ENCODE measurements at regions not wholly inside any gene's neighbourhood (a gene's known extent, or its start where the extent isn't known, plus 50 kb on each side); places are given as distances from the start of the nearest gene placed in this dataset.

DNA sequence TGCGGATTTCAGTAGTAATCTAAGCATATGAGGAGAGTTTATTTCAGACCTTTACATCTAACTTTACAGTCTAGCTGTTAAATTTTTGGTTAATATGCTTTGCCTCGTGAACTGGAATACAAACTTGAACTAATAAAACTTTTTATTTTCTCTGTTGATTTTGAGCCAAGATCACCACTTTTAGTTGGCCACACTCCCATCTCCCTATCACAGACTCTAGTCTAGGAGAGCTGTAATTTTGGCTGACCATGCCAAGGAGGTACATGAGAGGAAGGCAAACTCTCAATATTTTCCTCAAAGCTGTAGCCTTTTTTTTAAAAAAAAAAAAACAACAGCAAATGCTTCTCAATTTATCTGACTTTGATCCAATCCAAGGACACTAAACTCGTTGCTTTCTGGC is 597.5 kb upstream of the PCDH7 start:
- TF ChIP-seq POLR2A (IDR thresholded peaks at IDR 0.05): no peak
- TF ChIP-seq, protein P1, sequence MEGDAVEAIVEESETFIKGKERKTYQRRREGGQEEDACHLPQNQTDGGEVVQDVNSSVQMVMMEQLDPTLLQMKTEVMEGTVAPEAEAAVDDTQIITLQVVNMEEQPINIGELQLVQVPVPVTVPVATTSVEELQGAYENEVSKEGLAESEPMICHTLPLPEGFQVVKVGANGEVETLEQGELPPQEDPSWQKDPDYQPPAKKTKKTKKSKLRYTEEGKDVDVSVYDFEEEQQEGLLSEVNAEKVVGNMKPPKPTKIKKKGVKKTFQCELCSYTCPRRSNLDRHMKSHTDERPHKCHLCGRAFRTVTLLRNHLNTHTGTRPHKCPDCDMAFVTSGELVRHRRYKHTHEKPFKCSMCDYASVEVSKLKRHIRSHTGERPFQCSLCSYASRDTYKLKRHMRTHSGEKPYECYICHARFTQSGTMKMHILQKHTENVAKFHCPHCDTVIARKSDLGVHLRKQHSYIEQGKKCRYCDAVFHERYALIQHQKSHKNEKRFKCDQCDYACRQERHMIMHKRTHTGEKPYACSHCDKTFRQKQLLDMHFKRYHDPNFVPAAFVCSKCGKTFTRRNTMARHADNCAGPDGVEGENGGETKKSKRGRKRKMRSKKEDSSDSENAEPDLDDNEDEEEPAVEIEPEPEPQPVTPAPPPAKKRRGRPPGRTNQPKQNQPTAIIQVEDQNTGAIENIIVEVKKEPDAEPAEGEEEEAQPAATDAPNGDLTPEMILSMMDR (IDR thresholded peaks at IDR 0.05): no peak
